ENCODE measurements at regions not wholly inside any gene's neighbourhood (a gene's known extent, or its start where the extent isn't known, plus 50 kb on each side); places are given as distances from the start of the nearest gene placed in this dataset.

GRCh38 chr3:143182866-143183664 lies 63.5 kb downstream of the CHST2 start:
- Histone ChIP-seq H3K79me2 (ENCODE audit: insufficient read depth, low read length) (peaks cover 2% of the 10 kb centered on the region; the same call in 1 of the 2 replicates), H3K36me3 (ENCODE audit: insufficient read depth, low read length) (no peaks in the 10 kb centered on the region), H3K27me3 (ENCODE audit: insufficient read depth, low read length, poor library complexity) (no peaks in the 10 kb centered on the region), H2AFZ (ENCODE audit: low read depth, low read length) (0 out of 2 replicates have a peak overlapping the region, but pooled peaks have one; percentile 7), H3K4me2 (ENCODE audit: insufficient read depth, low read length) (no peak overlapping the region), H4K20me1 (ENCODE audit: insufficient read depth, low read length) (no peaks in the 10 kb centered on the region), H3K4me3 (ENCODE audit: low read depth in 1 of 2, low read length in 2 of 2) (no peak overlapping the region), H3K9ac (ENCODE audit: low read depth, low read length) (no peak overlapping the region), H3K27ac (ENCODE audit: low read length) (peak overlapping the region; percentile 43), H3K4me1 (ENCODE audit: insufficient read depth, low read length) (peaks cover 26% of the 10 kb centered on the region), H3K9me3 (ENCODE audit: insufficient read depth, low read length, severe bottlenecking) (no peaks in the 10 kb centered on the region)
- TF ChIP-seq CTCF (IDR thresholded peaks at IDR 0.05; ENCODE audit: borderline replicate concordance, extremely low read depth, low read length, poor library complexity, severe bottlenecking) (no peak), EZH2 (IDR thresholded peaks at IDR 0.05; ENCODE audit: borderline replicate concordance, low read depth, low read length, severe bottlenecking) (no peak)
- peak; percentile 38; the same call in 1 of the 3 replicates for ATAC-seq (ENCODE audit: insufficient read depth, low read depth)
- no peak for DNase-seq

GRCh38 chr3:143183665-143183964 lies 64.0 kb downstream of the CHST2 start:
- ATAC-seq (ENCODE audit: insufficient read depth, low read depth) = no peak
- no peak for DNase-seq
- no peak overlapping the region for H3K4me3 ChIP-seq (ENCODE audit: low read depth in 1 of 2, low read length in 2 of 2)
- no peaks in the 10 kb centered on the region for H3K9me3 ChIP-seq (ENCODE audit: insufficient read depth, low read length, severe bottlenecking)
- no peak overlapping the region for H2AFZ ChIP-seq (ENCODE audit: low read depth, low read length)
- H3K9ac ChIP-seq (ENCODE audit: low read depth, low read length) = no peak overlapping the region
- peaks cover 2% of the 10 kb centered on the region; the same call in 1 of the 2 replicates for H3K79me2 ChIP-seq (ENCODE audit: insufficient read depth, low read length)
- no peaks in the 10 kb centered on the region for H3K36me3 ChIP-seq (ENCODE audit: insufficient read depth, low read length)
- no peak for TF ChIP-seq CTCF (IDR thresholded peaks at IDR 0.05; ENCODE audit: borderline replicate concordance, extremely low read depth, low read length, poor library complexity, severe bottlenecking)
- TF ChIP-seq EZH2 (IDR thresholded peaks at IDR 0.05; ENCODE audit: borderline replicate concordance, low read depth, low read length, severe bottlenecking) = no peak
- H4K20me1 ChIP-seq (ENCODE audit: insufficient read depth, low read length) = no peaks in the 10 kb centered on the region
- H3K27me3 ChIP-seq (ENCODE audit: insufficient read depth, low read length, poor library complexity) = no peaks in the 10 kb centered on the region
- H3K4me1 ChIP-seq (ENCODE audit: insufficient read depth, low read length) = peaks cover 26% of the 10 kb centered on the region
- no peak overlapping the region; the same call in none of the 2 replicates for H3K27ac ChIP-seq (ENCODE audit: low read length)
- H3K4me2 ChIP-seq (ENCODE audit: insufficient read depth, low read length) = no peak overlapping the region

- Histone ChIP-seq H2AFZ (ENCODE audit: low read depth, low read length) (no peak overlapping the region), H3K27ac (ENCODE audit: low read length) (peak overlapping the region; percentile 16), H3K79me2 (ENCODE audit: insufficient read depth, low read length) (peaks cover 2% of the 10 kb centered on the region; the same call in 1 of the 2 replicates), H3K36me3 (ENCODE audit: insufficient read depth, low read length) (no peaks in the 10 kb centered on the region), H3K9ac (ENCODE audit: low read depth, low read length) (no peak overlapping the region), H3K4me3 (ENCODE audit: low read depth in 1 of 2, low read length in 2 of 2) (no peak overlapping the region), H4K20me1 (ENCODE audit: insufficient read depth, low read length) (no peaks in the 10 kb centered on the region), H3K9me3 (ENCODE audit: insufficient read depth, low read length, severe bottlenecking) (no peaks in the 10 kb centered on the region), H3K4me2 (ENCODE audit: insufficient read depth, low read length) (no peak overlapping the region), H3K27me3 (ENCODE audit: insufficient read depth, low read length, poor library complexity) (no peaks in the 10 kb centered on the region), H3K4me1 (ENCODE audit: insufficient read depth, low read length) (peaks cover 26% of the 10 kb centered on the region)
- DNase-seq = no peak
- TF ChIP-seq CTCF (IDR thresholded peaks at IDR 0.05; ENCODE audit: borderline replicate concordance, extremely low read depth, low read length, poor library complexity, severe bottlenecking) = no peak
- no peak for TF ChIP-seq EZH2 (IDR thresholded peaks at IDR 0.05; ENCODE audit: borderline replicate concordance, low read depth, low read length, severe bottlenecking)
- no peak for ATAC-seq (ENCODE audit: insufficient read depth, low read depth)
Measured at GRCh38 chr3:143184099-143184498, 64.5 kb downstream of the CHST2 start.
